H1 (cell line): ENCODE measurements at regions not wholly inside any gene's neighbourhood (a gene's known extent, or its start where the extent isn't known, plus 50 kb on each side); places are given as distances from the start of the nearest gene placed in this dataset.

ENCODE experiments used
- CTCF ChIA-PET: fragments of 300-600 bp; sonication (Branson Sonifier 250); formaldehyde crosslinking; loops from one replicate; lab custom pipeline; 2021; ENCODE audit not compliant: partially characterized antibody; lab: Charles Lee
- POLR2A ChIA-PET: fragments of 300-600 bp; sonication (Branson Sonifier 250); formaldehyde crosslinking; loops from one replicate; lab custom pipeline; 2021; ENCODE audit warnings: inconsistent platforms; ENCODE audit not compliant: partially characterized antibody; lab: Charles Lee
- DNase-seq, 2 experiments: peaks; one replicate each; pipeline versions ENCODE4 v3.0.0 to v3.0.0-alpha.2; 2010 to 2022; ENCODE audit warnings: low spot score in 2 of 2, low read depth in 1 of 2, mixed read lengths in 1 of 2
- FAIRE-seq: peaks from 2 replicates; lab custom pipeline; 2011; peaks lifted over from hg19 to GRCh38; lab: Jason Lieb, UNC
- H2AFZ ChIP-seq: 2 replicates; pipeline ENCODE4 v1.8.1; 2012; ENCODE audit warnings: low read length, inconsistent platforms
- H2AK5ac ChIP-seq: 2 replicates; pipeline ENCODE4 v1.6.1; 2013; ENCODE audit warnings: low read depth, low read length
- H2BK120ac ChIP-seq: replicated peaks from 2 replicates; pipeline ENCODE3; 2013; ENCODE audit warnings: low read depth, low read length, inconsistent platforms
- H2BK12ac ChIP-seq: 2 replicates; pipeline ENCODE4 v1.6.1; 2013; ENCODE audit warnings: low read depth, low read length
- H2BK15ac ChIP-seq: 2 replicates; pipeline ENCODE4 v1.6.1; 2013; ENCODE audit warnings: low read length
- H2BK20ac ChIP-seq: 2 replicates; pipeline ENCODE4 v1.6.1; 2013; ENCODE audit warnings: low read length
- H2BK5ac ChIP-seq: 2 replicates; pipeline ENCODE4 v1.6.1; 2013; ENCODE audit warnings: low read depth, low read length
- H3K14ac ChIP-seq: 2 replicates; pipeline ENCODE4 v1.6.1; 2013; ENCODE audit warnings: inconsistent platforms; ENCODE audit not compliant: insufficient read length
- H3K18ac ChIP-seq: 2 replicates; pipeline ENCODE4 v1.6.1; 2013; ENCODE audit warnings: low read length; ENCODE audit errors: extremely low read depth
- H3K23ac ChIP-seq: 2 replicates; pipeline ENCODE4 v1.6.1; 2013; ENCODE audit warnings: inconsistent platforms; ENCODE audit not compliant: insufficient read length
- H3K23me2 ChIP-seq: 2 replicates; pipeline ENCODE4 v1.6.1; 2013; ENCODE audit warnings: low read depth, low read length
- H3K27ac ChIP-seq: 2 replicates; pipeline ENCODE4 v1.6.1; 2011; ENCODE audit warnings: low read depth, low read length, inconsistent platforms
- H3K27me3 ChIP-seq, 4 experiments: replicated peaks in 1 of 4; 1 replicate in 1 of 4; 2 replicates in 3 of 4; pipeline versions ENCODE4 v1.6.1 to v1.8.1; 2011 to 2013; ENCODE audit warnings: low read length in 3 of 4, mild to moderate bottlenecking in 3 of 4, inconsistent platforms in 2 of 4, mixed read lengths in 2 of 4, moderate library complexity in 1 of 4; ENCODE audit not compliant: control insufficient read depth in 3 of 4, insufficient read depth in 3 of 4; ENCODE audit errors: extremely low read depth in 1 of 4
- H3K36me3 ChIP-seq, 4 experiments: 2 replicates each; pipeline versions ENCODE4 v1.6.1 to v1.8.1; 2011 to 2013; ENCODE audit warnings: mild to moderate bottlenecking in 4 of 4, low read length in 3 of 4, moderate library complexity in 2 of 4, control low read depth in 1 of 4, inconsistent platforms in 1 of 4; ENCODE audit not compliant: insufficient read depth in 4 of 4, control insufficient read depth in 2 of 4
- H3K4ac ChIP-seq: replicated peaks from 2 replicates; pipeline ENCODE3; 2013; ENCODE audit warnings: low read length, low read depth, mixed read lengths, inconsistent platforms; ENCODE audit not compliant: insufficient read length
- H3K4me1 ChIP-seq, 4 experiments: replicated peaks in 1 of 4; 1 replicate in 1 of 4; 2 replicates in 3 of 4; pipeline versions ENCODE4 v1.6.1 to v1.8.1; 2011 to 2013; ENCODE audit warnings: low read length in 3 of 4, inconsistent platforms in 2 of 4, mixed read lengths in 1 of 4; ENCODE audit not compliant: insufficient read depth in 4 of 4, control insufficient read depth in 3 of 4
- H3K4me2 ChIP-seq, 2 experiments: 2 replicates each; pipeline versions ENCODE4 v1.6.1 to v1.8.1; 2011 to 2013; ENCODE audit warnings: low read depth in 2 of 2, low read length in 2 of 2, control low read depth in 1 of 2, inconsistent platforms in 1 of 2, mild to moderate bottlenecking in 1 of 2; ENCODE audit not compliant: insufficient read depth in 1 of 2
- H3K4me3 ChIP-seq, 4 experiments: fragments of 200-600, 300-600 bp in 1 of 4; sonication (generic), shearing (Covaris generic), sonication (Bioruptor Twin) in 1 of 4; 2 replicates each; pipeline versions ENCODE4 v1.5.1 to v1.8.1; 2011 to 2016; ENCODE audit warnings: low read length in 4 of 4, low read depth in 3 of 4, control low read depth in 2 of 4, inconsistent platforms in 2 of 4, mild to moderate bottlenecking in 2 of 4, mixed read lengths in 1 of 4, moderate library complexity in 1 of 4; ENCODE audit not compliant: insufficient read depth in 2 of 4; ENCODE audit errors: extremely low read depth in 1 of 4
- H3K56ac ChIP-seq: replicated peaks from 2 replicates; pipeline ENCODE3; 2013; ENCODE audit warnings: low read depth, mild to moderate bottlenecking, mixed read lengths, low read length, inconsistent platforms; ENCODE audit not compliant: insufficient read length
- H3K79me1 ChIP-seq: 2 replicates; pipeline ENCODE4 v1.6.1; 2013; ENCODE audit warnings: low read depth, low read length, control low read depth
- H3K79me2 ChIP-seq, 2 experiments: 2 replicates each; pipeline versions ENCODE4 v1.6.1 to v1.8.1; 2012 to 2013; ENCODE audit warnings: low read length in 2 of 2, mild to moderate bottlenecking in 2 of 2, inconsistent platforms in 1 of 2; ENCODE audit not compliant: insufficient read depth in 2 of 2, control insufficient read depth in 1 of 2
- H3K9ac ChIP-seq, 4 experiments: replicated peaks in 1 of 4; 1 replicate in 1 of 4; 2 replicates in 3 of 4; pipeline versions ENCODE4 v1.6.1 to v1.8.1; 2011 to 2013; ENCODE audit warnings: low read depth in 3 of 4, low read length in 3 of 4, control low read depth in 2 of 4, mild to moderate bottlenecking in 2 of 4, moderate library complexity in 2 of 4, inconsistent platforms in 1 of 4; ENCODE audit errors: extremely low read depth in 1 of 4
- H3K9me3 ChIP-seq, 2 experiments: 2 replicates each; pipeline versions ENCODE4 v1.6.1 to v1.8.1; 2012 to 2013; ENCODE audit warnings: mild to moderate bottlenecking in 2 of 2, moderate library complexity in 2 of 2, control low read depth in 1 of 2, inconsistent platforms in 1 of 2, low read depth in 1 of 2, low read length in 1 of 2, mixed read lengths in 1 of 2; ENCODE audit not compliant: insufficient read depth in 2 of 2
- H4K20me1 ChIP-seq, 2 experiments: replicated peaks in 1 of 2; 2 replicates each; pipeline versions ENCODE3 to v1.8.1; 2011 to 2013; ENCODE audit warnings: inconsistent platforms in 2 of 2, low read length in 2 of 2, mild to moderate bottlenecking in 1 of 2; ENCODE audit not compliant: insufficient read depth in 2 of 2, control insufficient read depth in 1 of 2
- H4K5ac ChIP-seq: 2 replicates; pipeline ENCODE4 v1.6.1; 2013; ENCODE audit warnings: low read length, low read depth, mixed read lengths, inconsistent platforms; ENCODE audit not compliant: insufficient read length
- H4K8ac ChIP-seq: 2 replicates; pipeline ENCODE4 v1.8.0; 2013; ENCODE audit warnings: mild to moderate bottlenecking, moderate library complexity, low read length, inconsistent platforms; ENCODE audit not compliant: insufficient read depth; ENCODE audit errors: extremely low read depth
- H4K91ac ChIP-seq: replicated peaks from 2 replicates; pipeline ENCODE3; 2013; ENCODE audit warnings: low read length, mixed read lengths, inconsistent platforms; ENCODE audit not compliant: insufficient read length
- TAF7 ChIP-seq: optimal IDR thresholded peaks from 2 replicates; pipeline ENCODE3; 2011; ENCODE audit warnings: low read depth, mild to moderate bottlenecking, inconsistent platforms, low read length, moderate library complexity, borderline replicate concordance
- WGBS, 2 experiments: shearing (Covaris generic) in 1 of 2; methylation state at CpG; one replicate each; pipeline versions ENCODE4 v1.1.6 to v1.1.7; 2013 to 2015; ENCODE audit warnings: low lambda C conversion rate in 2 of 2, mixed read lengths in 2 of 2, inconsistent platforms in 1 of 2, low coverage in 1 of 2, missing lambda C conversion rate in 1 of 2; ENCODE audit not compliant: insufficient replicate concordance in 2 of 2, insufficient coverage in 1 of 2, insufficient read length in 1 of 2; ENCODE audit errors: extremely low coverage in 1 of 2, missing lambda C conversion rate in 1 of 2; 5-methylcytosine and 5-hydroxymethylcytosine counted together
- TF ChIP-seq, protein P1 (sequence below): IDR thresholded peaks from 2 replicates; pipeline ENCODE4 v1.6.1; 2012; ENCODE audit warnings: inconsistent platforms

DNA sequence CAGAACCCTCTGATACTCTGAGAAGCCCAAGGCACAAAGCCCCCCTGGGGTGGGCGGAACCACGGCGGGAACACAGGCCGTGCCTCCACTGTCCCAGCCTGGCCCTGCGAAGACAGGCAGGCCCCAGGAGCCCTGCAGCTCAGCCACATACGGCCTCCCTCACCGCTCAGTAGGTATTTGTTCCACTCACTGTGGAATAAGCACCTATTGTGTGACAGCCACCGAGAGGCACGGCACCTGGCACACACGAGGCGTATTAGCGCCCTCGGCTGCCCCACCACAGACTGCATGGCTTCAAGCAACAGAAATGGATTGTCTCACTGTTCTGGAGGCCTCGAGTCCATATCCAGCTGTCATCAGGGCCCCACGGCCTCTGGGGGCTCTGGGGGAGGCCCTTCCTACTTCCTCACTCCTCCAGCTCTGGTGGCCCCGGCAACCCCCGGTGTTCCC is 66.3 kb downstream of the NCOR2 start:
- TF ChIP-seq, protein P1, sequence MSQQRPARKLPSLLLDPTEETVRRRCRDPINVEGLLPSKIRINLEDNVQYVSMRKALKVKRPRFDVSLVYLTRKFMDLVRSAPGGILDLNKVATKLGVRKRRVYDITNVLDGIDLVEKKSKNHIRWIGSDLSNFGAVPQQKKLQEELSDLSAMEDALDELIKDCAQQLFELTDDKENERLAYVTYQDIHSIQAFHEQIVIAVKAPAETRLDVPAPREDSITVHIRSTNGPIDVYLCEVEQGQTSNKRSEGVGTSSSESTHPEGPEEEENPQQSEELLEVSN, result peak; percentile 41; the same call in 1 of the 2 replicates
- no peak for TF ChIP-seq TAF7
- ChIA-PET POLR2A (interaction anchor here (0.7 to 3.7 kb wide), 7 partner anchors 12 to 112 kb away, joined by 3 to 32 read pairs (median 5); no protein-coding TSS in a partner anchor), CTCF (interaction anchor here (0.9 to 4.4 kb wide), 11 partner anchors 8 to 263 kb away, joined by 3 to 20 read pairs (median 3); no protein-coding TSS in a partner anchor)
- DNase-seq (peak in 1 of 2 experiments; percentile 61), FAIRE-seq (no peak)
- no peak overlapping the region for H3K23ac ChIP-seq
- H4K5ac ChIP-seq, result no peak overlapping the region
- 0 out of 2 replicates have a peak overlapping the region, but pooled peaks have one; percentile 23 for H2BK20ac ChIP-seq
- H3K4ac ChIP-seq, result no peak overlapping the region
- H3K36me3 ChIP-seq, result no peaks in the 10 kb centered on the region
- H3K4me3 ChIP-seq, result no peak overlapping the region
- H3K14ac ChIP-seq, result no peak overlapping the region
- H3K9me3 ChIP-seq, result no peaks in the 10 kb centered on the region
- 83% methylated on average over 17 of the region's 17 CpGs; no CpG with 5 or more reads in 1 of the 2 experiments for WGBS, 2 experiments
- H2BK5ac ChIP-seq, result peak overlapping the region; percentile 92
- H3K9ac ChIP-seq, result peak overlapping the region in 2 of 4 experiments; percentile 4; a peak in 2 of 7 replicates
- no peak overlapping the region for H3K56ac ChIP-seq
- H3K79me2 ChIP-seq, result peaks cover 15 to 97% of the 10 kb centered on the region in 2 experiments
- H2BK120ac ChIP-seq, result no peak overlapping the region
- no peak overlapping the region for H4K91ac ChIP-seq
- peaks cover 54% of the 10 kb centered on the region for H3K79me1 ChIP-seq
- H4K20me1 ChIP-seq, result peaks cover 33 to 50% of the 10 kb centered on the region in 2 experiments
- H3K18ac ChIP-seq, result peak overlapping the region; percentile 52
- no peaks in the 10 kb centered on the region for H3K27me3 ChIP-seq
- peak overlapping the region; percentile 89 for H2AK5ac ChIP-seq
- H4K8ac ChIP-seq, result no peak overlapping the region
- peak overlapping the region; percentile 73 for H3K27ac ChIP-seq
- H3K23me2 ChIP-seq, result peaks cover 4% of the 10 kb centered on the region
- H3K4me1 ChIP-seq, result peaks cover 7 to 67% (median 46%) of the 10 kb centered on the region in 4 experiments
- peak overlapping the region; percentile 75; the same call in 1 of the 2 replicates for H2BK15ac ChIP-seq
- H2AFZ ChIP-seq, result no peak overlapping the region
- H2BK12ac ChIP-seq, result peak overlapping the region; percentile 96
- H3K4me2 ChIP-seq, result peak overlapping the region in 1 of 2 experiments; percentile 13; a peak in 1 of 4 replicates
